GM19043 (cell line): ENCODE measurements at regions not wholly inside any gene's neighbourhood (a gene's known extent, or its start where the extent isn't known, plus 50 kb on each side); places are given as distances from the start of the nearest gene placed in this dataset.

Source experiments
- ATAC-seq: cut with Tn5 transposase; IDR thresholded peaks from one replicate; pipeline ENCODE4 v1.9.1; 2021; ENCODE audit warnings: low read depth; ENCODE audit not compliant: unreplicated experiment

DNA sequence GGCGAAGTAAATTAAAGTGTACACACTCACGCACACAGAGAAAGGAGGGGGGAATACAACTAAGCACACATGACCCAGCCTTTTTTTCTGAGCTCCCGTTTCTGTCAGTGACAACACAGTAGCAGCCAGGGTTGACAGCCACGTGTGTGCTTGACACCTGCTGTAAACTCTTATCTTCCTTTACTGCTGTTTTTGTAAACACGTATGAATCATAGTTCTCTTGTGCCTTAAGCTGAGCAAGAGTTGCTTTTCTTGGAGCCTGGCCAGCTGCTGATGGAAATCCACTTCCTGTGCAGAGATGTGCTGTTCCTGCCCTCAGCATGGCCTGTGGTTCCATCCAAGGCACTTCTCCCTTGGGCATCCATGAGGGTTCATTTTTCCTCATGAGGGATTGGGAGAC lies 561.9 kb downstream of the GALR1 start:
- no peak for ATAC-seq

DNA sequence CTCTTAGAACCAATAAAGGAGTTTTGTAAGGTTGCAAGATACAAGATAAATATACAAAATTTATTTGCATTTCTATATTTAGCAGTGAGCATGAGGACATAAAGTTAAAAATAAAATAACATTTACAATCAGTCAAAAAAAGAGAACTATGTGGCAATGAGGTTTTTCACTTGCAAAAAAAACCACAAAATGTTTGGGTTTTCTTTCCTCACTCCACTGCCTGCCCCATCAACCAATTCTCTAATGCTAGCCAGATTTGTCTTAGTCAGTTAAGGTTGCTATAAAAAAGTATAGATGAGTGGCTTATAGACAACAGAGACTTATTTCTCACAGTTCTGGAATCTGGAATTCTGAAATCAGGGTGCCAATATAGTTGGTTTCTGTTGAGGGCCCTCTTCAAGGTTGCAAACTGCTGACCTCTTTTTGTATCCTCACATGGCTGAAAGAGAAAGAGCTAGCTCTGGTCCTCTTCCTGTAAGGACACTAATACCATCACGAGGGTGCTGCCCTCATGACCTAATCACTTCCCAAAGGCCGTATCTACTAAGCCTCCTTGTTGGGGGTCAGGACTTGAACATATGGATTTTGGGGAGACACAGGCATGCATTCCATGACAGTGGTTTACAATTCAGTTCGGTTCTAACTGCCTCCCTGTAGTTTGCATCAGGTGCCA lies 566.2 kb downstream of the GALR1 start:
- ATAC-seq, result no peak

GRCh38 chr18:77818328-77818727 lies 568.7 kb downstream of the GALR1 start:
- no peak for ATAC-seq

DNA sequence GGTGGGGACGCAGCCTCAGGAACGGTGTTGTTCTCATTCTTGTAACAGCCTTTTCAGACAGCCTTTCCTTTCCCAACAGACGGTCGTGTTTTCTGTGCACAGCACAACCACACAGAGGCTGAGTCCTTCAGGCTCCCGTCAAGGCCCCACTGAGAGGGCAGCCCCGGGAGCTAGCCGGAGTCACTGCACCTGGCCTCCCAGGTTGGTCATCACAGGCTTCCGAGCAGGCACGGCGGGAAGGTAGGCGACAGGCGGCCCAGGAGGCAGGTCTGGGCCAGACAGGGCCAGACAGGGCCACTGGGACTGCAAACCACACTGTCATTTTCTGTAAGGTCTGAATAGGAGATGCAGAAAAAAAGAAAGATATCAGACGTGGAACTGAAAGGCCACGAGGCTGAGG lies 570.8 kb downstream of the GALR1 start:
- no peak for ATAC-seq

DNA sequence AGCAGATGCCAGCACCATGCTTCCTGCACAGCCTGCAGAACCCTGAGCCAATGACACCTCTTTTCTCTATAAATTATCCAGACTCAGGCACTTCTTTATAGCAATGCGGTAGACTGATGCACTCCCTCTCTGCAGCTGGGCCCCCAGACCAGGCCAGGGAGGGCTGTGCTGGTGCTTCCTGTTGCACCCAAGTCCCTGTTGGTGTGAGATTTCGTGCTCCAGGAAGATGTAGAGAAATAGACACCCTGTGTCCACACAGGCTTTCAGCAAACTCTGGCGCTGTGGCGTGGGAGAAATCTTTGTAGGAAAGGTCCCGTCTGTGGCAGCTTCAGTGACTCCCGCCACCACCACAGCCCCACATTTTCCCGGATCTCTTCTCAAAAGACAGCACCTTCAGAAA lies 572.2 kb downstream of the GALR1 start:
- ATAC-seq, result no peak

GRCh38 chr18:77822632-77823031 lies 573.0 kb downstream of the GALR1 start:
- ATAC-seq, result no peak

DNA sequence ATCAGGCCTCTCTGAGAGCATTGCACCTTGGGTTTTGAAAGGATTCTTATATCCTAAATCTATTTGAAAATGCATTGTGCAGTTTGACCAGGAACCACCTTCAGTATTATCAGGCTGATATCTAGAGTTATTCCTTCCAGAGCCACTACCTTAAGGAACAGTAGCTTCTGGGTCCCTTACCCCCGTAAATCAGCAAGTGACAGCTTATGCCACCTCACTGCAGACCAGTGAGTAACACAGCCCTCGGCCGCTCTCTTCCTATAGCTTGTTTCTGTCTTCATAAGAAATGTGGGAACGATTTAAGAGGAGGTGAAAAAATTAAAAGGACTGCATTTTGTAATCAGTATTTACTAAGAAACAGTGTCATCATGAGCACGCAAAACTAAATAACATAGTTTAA lies 584.2 kb downstream of the GALR1 start:
- no peak for ATAC-seq

- no peak for ATAC-seq
These were observed 602.2 kb downstream of the GALR1 start for GRCh38 chr18:77851802-77852201.

DNA sequence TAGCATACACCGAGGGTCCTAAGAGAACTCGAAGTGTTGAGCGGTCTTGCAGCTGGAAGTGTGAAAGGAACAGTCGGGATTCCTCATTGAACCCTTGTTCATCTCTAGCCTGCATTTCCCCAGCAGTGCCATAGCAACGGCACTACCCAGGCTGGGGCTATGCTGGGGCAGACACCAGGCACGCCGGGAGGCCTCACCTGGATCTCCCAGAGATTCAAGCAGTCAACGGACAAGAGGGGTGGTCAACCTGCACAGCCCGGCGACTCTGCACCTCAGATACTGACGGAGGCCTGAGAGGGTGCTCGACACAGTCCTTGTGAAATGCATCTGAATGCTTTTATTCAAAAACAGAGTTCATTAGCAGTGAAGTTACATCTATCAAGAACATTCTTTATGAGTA lies 604.2 kb downstream of the GALR1 start:
- no peak for ATAC-seq

DNA sequence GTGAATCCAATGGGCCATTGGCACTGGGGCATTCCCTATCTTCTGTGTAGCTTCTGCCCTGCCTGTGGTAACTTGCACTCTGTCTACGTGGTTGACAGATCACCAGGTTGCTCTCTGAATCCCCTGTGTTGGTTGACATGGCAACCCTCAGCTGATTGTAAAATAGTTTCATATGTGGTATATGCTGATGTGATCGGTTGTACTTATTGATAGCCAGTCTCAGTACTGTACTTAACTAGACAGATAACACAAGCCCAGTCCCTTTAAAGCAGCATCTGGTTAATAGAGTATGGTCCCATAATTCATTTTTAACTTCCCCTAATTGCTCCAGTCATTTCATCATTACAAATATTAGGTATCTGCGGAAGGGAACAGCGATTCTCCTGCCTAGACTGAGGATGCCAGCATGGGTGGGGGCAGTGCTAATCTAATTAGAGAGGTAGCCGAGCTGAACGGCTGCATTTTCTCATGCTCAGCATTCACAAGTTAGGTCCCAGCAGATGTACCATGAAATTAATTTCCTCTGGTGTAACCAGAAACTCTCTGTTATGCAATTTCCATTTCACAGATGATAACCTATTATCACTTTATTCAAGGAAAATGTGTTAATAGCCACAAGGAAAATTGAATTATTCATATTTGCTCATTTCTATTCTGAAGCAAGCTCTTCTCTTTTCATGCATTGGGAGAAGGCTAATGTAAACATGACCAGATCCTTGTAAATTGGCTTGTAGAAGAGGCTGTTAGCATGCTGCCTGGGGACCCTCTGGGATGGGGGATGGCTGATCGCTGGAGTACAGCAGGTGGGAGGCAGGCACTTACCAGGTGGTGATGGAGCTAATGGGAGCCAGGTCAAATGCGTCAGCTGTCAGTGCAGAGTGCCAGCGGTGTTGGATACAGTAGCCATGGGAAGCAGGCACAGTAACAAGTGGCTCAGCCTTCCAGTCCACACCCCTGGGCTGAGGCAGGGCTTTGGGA lies 608.3 kb downstream of the GALR1 start:
- ATAC-seq, result no peak

DNA sequence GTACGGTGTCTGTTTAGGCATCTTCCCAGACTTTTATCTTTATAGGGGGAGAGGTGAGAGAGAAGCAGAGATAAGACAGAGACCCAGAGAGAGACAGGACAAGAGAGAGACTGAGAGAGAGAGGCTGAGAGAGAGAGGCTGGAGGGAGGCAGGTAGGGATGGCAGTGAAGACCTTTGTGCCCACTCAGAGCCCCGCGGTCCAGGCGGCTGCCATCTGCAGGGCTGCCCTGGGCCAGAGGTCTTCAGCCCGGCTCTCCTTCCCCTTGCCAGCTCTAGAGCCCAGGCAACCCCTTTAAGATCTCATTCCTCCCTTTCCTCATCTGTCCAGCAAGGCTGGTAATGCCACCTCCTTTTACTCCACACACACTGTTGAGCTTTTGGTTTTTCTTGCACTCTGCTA lies 610.0 kb downstream of the GALR1 start:
- no peak for ATAC-seq

GRCh38 chr18:77862066-77862757 lies 612.6 kb downstream of the GALR1 start:
- ATAC-seq, result no peak

DNA sequence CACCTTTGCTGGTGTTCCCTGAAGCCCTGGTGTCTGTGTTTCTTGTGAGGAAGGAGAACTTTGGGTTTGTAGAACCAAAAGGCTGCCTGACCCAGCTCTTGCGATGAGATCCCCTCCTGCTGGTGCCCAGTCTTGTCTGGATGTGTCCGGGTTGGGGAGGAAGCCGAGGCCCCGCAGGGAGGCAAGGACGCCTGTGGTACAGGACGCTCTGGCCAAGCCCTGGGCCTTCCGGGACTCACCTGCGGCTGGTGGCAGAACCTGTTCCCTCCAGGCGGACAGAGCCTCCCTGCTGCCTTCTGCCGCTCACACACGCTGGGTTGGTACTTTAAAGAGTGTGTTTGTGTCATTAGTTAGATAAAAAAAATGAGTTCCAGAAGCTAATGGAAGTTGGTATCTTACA lies 616.2 kb downstream of the GALR1 start:
- ATAC-seq, result no peak

- no peak for ATAC-seq
These were observed 616.7 kb downstream of the GALR1 start for GRCh38 chr18:77866351-77866750.

DNA sequence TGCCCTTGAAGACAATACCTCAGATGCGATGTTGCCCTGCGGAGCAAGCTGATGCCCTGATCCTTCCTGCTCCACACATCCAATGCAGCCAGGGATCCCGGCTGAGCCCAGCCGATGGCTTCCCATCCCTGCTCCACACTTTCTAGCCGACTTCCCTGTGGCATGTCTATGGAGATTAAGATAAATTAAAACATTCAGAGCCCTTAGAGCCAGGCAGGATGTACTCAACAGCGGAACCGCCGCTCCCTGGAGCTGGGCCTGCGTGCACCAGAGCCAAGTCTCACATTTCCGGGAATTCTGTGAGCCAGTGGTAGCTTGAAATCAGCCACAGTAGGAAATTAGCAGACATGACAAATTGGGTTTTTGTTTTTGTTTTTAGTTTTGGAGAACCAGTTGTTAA lies 620.6 kb downstream of the GALR1 start:
- no peak for ATAC-seq

DNA sequence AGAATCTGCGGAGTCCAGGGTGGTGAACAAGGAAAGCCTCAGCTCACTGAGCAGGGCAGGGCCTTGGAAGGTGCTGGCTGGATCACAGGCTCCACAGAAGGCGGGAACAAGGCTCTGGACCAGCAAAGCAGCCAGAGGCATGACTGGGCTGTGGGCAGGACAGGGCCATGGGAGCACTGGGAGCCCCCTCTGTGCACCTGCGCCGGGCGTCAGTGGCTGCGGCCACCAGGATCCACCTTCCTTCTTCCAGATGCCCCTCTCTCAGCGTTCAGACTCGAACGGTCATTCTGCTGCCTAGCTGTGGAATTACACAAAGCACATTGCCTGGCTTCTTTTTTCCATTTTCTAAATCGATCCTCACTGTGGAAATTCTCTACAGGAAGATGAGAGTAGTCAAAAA lies 621.2 kb downstream of the GALR1 start:
- no peak for ATAC-seq

DNA sequence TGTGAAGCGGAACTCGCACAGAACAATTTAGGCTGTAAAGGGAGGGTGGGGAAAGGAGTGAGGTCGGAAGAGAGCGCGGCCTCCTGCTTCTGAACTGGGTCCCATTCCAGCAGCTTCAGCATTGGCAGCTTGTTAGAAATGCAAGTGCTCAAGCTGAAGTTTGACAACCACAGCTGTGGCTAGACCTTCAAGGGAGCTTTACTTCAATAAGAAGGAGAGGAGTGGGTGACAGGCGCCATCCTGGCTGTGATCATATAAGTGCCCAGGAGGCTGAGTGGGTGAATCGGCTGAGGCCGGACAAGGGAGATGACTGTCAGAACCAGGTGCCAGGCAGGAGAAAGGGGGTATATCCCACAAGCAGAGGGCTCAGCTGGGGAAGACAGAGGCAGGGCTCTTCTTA lies 622.5 kb downstream of the GALR1 start:
- no peak for ATAC-seq

DNA sequence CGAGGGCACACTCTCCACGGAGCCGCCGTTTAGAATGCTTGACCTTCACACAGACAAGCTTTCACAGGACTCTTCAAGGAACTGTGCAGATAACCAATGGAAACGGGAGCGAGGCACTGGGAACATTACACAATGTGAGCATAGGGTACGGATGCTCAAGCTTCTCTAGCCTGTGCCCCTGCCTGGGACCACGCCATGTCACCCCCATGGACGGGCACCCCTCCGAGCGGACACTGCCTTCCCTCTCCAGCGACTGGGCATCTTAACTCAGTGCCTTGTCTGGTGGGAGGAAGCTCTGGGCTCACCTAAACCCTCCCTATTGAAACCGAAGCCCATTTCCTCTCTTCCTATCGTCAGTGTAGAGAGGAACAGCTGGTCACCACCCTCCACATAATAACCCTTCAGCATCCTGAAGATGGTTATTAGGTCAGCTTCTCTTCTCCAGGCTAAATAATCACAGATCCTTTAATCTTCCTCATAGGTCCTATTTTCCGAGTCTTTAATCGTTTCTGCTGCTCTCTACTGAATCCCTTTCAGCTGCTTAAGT lies 626.7 kb downstream of the GALR1 start:
- no peak for ATAC-seq

- no peak for ATAC-seq
These were observed 630.2 kb downstream of the GALR1 start for GRCh38 chr18:77879829-77880228.

GRCh38 chr18:77884454-77884853 lies 634.8 kb downstream of the GALR1 start:
- ATAC-seq, result no peak

- ATAC-seq, result no peak
These were observed 644.4 kb downstream of the GALR1 start for GRCh38 chr18:77894060-77894459.
